H1 (cell line): ENCODE measurements at regions not wholly inside any gene's neighbourhood (a gene's known extent, or its start where the extent isn't known, plus 50 kb on each side); places are given as distances from the start of the nearest gene placed in this dataset.

Experiments
- CTCF ChIA-PET: fragments of 300-600 bp; sonication (Branson Sonifier 250); formaldehyde crosslinking; loops from one replicate; lab custom pipeline; 2021; ENCODE audit not compliant: partially characterized antibody; lab: Charles Lee
- POLR2A ChIA-PET: fragments of 300-600 bp; sonication (Branson Sonifier 250); formaldehyde crosslinking; loops from one replicate; lab custom pipeline; 2021; ENCODE audit warnings: inconsistent platforms; ENCODE audit not compliant: partially characterized antibody; lab: Charles Lee
- DNase-seq, 2 experiments: peaks; one replicate each; pipeline versions ENCODE4 v3.0.0 to v3.0.0-alpha.2; 2010 to 2022; ENCODE audit warnings: low spot score in 2 of 2, low read depth in 1 of 2, mixed read lengths in 1 of 2
- FAIRE-seq: peaks from 2 replicates; lab custom pipeline; 2011; peaks lifted over from hg19 to GRCh38; lab: Jason Lieb, UNC
- H2AFZ ChIP-seq: 2 replicates; pipeline ENCODE4 v1.8.1; 2012; ENCODE audit warnings: low read length, inconsistent platforms
- H2AK5ac ChIP-seq: 2 replicates; pipeline ENCODE4 v1.6.1; 2013; ENCODE audit warnings: low read depth, low read length
- H2BK120ac ChIP-seq: replicated peaks from 2 replicates; pipeline ENCODE3; 2013; ENCODE audit warnings: low read depth, low read length, inconsistent platforms
- H2BK12ac ChIP-seq: 2 replicates; pipeline ENCODE4 v1.6.1; 2013; ENCODE audit warnings: low read depth, low read length
- H2BK15ac ChIP-seq: 2 replicates; pipeline ENCODE4 v1.6.1; 2013; ENCODE audit warnings: low read length
- H2BK20ac ChIP-seq: 2 replicates; pipeline ENCODE4 v1.6.1; 2013; ENCODE audit warnings: low read length
- H2BK5ac ChIP-seq: 2 replicates; pipeline ENCODE4 v1.6.1; 2013; ENCODE audit warnings: low read depth, low read length
- H3K14ac ChIP-seq: 2 replicates; pipeline ENCODE4 v1.6.1; 2013; ENCODE audit warnings: inconsistent platforms; ENCODE audit not compliant: insufficient read length
- H3K18ac ChIP-seq: 2 replicates; pipeline ENCODE4 v1.6.1; 2013; ENCODE audit warnings: low read length; ENCODE audit errors: extremely low read depth
- H3K23ac ChIP-seq: 2 replicates; pipeline ENCODE4 v1.6.1; 2013; ENCODE audit warnings: inconsistent platforms; ENCODE audit not compliant: insufficient read length
- H3K23me2 ChIP-seq: 2 replicates; pipeline ENCODE4 v1.6.1; 2013; ENCODE audit warnings: low read depth, low read length
- H3K27ac ChIP-seq: 2 replicates; pipeline ENCODE4 v1.6.1; 2011; ENCODE audit warnings: low read depth, low read length, inconsistent platforms
- H3K27me3 ChIP-seq, 4 experiments: replicated peaks in 1 of 4; 1 replicate in 1 of 4; 2 replicates in 3 of 4; pipeline versions ENCODE4 v1.6.1 to v1.8.1; 2011 to 2013; ENCODE audit warnings: low read length in 3 of 4, mild to moderate bottlenecking in 3 of 4, inconsistent platforms in 2 of 4, mixed read lengths in 2 of 4, moderate library complexity in 1 of 4; ENCODE audit not compliant: control insufficient read depth in 3 of 4, insufficient read depth in 3 of 4; ENCODE audit errors: extremely low read depth in 1 of 4
- H3K36me3 ChIP-seq, 4 experiments: 2 replicates each; pipeline versions ENCODE4 v1.6.1 to v1.8.1; 2011 to 2013; ENCODE audit warnings: mild to moderate bottlenecking in 4 of 4, low read length in 3 of 4, moderate library complexity in 2 of 4, control low read depth in 1 of 4, inconsistent platforms in 1 of 4; ENCODE audit not compliant: insufficient read depth in 4 of 4, control insufficient read depth in 2 of 4
- H3K4ac ChIP-seq: replicated peaks from 2 replicates; pipeline ENCODE3; 2013; ENCODE audit warnings: low read length, low read depth, mixed read lengths, inconsistent platforms; ENCODE audit not compliant: insufficient read length
- H3K4me1 ChIP-seq, 4 experiments: replicated peaks in 1 of 4; 1 replicate in 1 of 4; 2 replicates in 3 of 4; pipeline versions ENCODE4 v1.6.1 to v1.8.1; 2011 to 2013; ENCODE audit warnings: low read length in 3 of 4, inconsistent platforms in 2 of 4, mixed read lengths in 1 of 4; ENCODE audit not compliant: insufficient read depth in 4 of 4, control insufficient read depth in 3 of 4
- H3K4me2 ChIP-seq, 2 experiments: 2 replicates each; pipeline versions ENCODE4 v1.6.1 to v1.8.1; 2011 to 2013; ENCODE audit warnings: low read depth in 2 of 2, low read length in 2 of 2, control low read depth in 1 of 2, inconsistent platforms in 1 of 2, mild to moderate bottlenecking in 1 of 2; ENCODE audit not compliant: insufficient read depth in 1 of 2
- H3K4me3 ChIP-seq, 4 experiments: fragments of 200-600, 300-600 bp in 1 of 4; sonication (generic), shearing (Covaris generic), sonication (Bioruptor Twin) in 1 of 4; 2 replicates each; pipeline versions ENCODE4 v1.5.1 to v1.8.1; 2011 to 2016; ENCODE audit warnings: low read length in 4 of 4, low read depth in 3 of 4, control low read depth in 2 of 4, inconsistent platforms in 2 of 4, mild to moderate bottlenecking in 2 of 4, mixed read lengths in 1 of 4, moderate library complexity in 1 of 4; ENCODE audit not compliant: insufficient read depth in 2 of 4; ENCODE audit errors: extremely low read depth in 1 of 4
- H3K56ac ChIP-seq: replicated peaks from 2 replicates; pipeline ENCODE3; 2013; ENCODE audit warnings: low read depth, mild to moderate bottlenecking, mixed read lengths, low read length, inconsistent platforms; ENCODE audit not compliant: insufficient read length
- H3K79me1 ChIP-seq: 2 replicates; pipeline ENCODE4 v1.6.1; 2013; ENCODE audit warnings: low read depth, low read length, control low read depth
- H3K79me2 ChIP-seq, 2 experiments: 2 replicates each; pipeline versions ENCODE4 v1.6.1 to v1.8.1; 2012 to 2013; ENCODE audit warnings: low read length in 2 of 2, mild to moderate bottlenecking in 2 of 2, inconsistent platforms in 1 of 2; ENCODE audit not compliant: insufficient read depth in 2 of 2, control insufficient read depth in 1 of 2
- H3K9ac ChIP-seq, 4 experiments: replicated peaks in 1 of 4; 1 replicate in 1 of 4; 2 replicates in 3 of 4; pipeline versions ENCODE4 v1.6.1 to v1.8.1; 2011 to 2013; ENCODE audit warnings: low read depth in 3 of 4, low read length in 3 of 4, control low read depth in 2 of 4, mild to moderate bottlenecking in 2 of 4, moderate library complexity in 2 of 4, inconsistent platforms in 1 of 4; ENCODE audit errors: extremely low read depth in 1 of 4
- H3K9me3 ChIP-seq, 2 experiments: 2 replicates each; pipeline versions ENCODE4 v1.6.1 to v1.8.1; 2012 to 2013; ENCODE audit warnings: mild to moderate bottlenecking in 2 of 2, moderate library complexity in 2 of 2, control low read depth in 1 of 2, inconsistent platforms in 1 of 2, low read depth in 1 of 2, low read length in 1 of 2, mixed read lengths in 1 of 2; ENCODE audit not compliant: insufficient read depth in 2 of 2
- H4K20me1 ChIP-seq, 2 experiments: replicated peaks in 1 of 2; 2 replicates each; pipeline versions ENCODE3 to v1.8.1; 2011 to 2013; ENCODE audit warnings: inconsistent platforms in 2 of 2, low read length in 2 of 2, mild to moderate bottlenecking in 1 of 2; ENCODE audit not compliant: insufficient read depth in 2 of 2, control insufficient read depth in 1 of 2
- H4K5ac ChIP-seq: 2 replicates; pipeline ENCODE4 v1.6.1; 2013; ENCODE audit warnings: low read length, low read depth, mixed read lengths, inconsistent platforms; ENCODE audit not compliant: insufficient read length
- H4K8ac ChIP-seq: 2 replicates; pipeline ENCODE4 v1.8.0; 2013; ENCODE audit warnings: mild to moderate bottlenecking, moderate library complexity, low read length, inconsistent platforms; ENCODE audit not compliant: insufficient read depth; ENCODE audit errors: extremely low read depth
- H4K91ac ChIP-seq: replicated peaks from 2 replicates; pipeline ENCODE3; 2013; ENCODE audit warnings: low read length, mixed read lengths, inconsistent platforms; ENCODE audit not compliant: insufficient read length
- CREB1 ChIP-seq: IDR thresholded peaks from 2 replicates; pipeline ENCODE4 v1.6.1; 2012; ENCODE audit warnings: inconsistent platforms
- KDM1A ChIP-seq: fragments of 200-600, 300-600 bp; sonication (generic); IDR thresholded peaks from 2 replicates; pipeline ENCODE4 v1.7.1; 2016; ENCODE audit warnings: mild to moderate bottlenecking, low read length, borderline replicate concordance
- MAFK ChIP-seq: IDR thresholded peaks from 2 replicates; pipeline ENCODE4 v1.6.1; 2012; ENCODE audit warnings: low read depth, mild to moderate bottlenecking, improper control_type of control experiment, low read length
- RFX5 ChIP-seq: IDR thresholded peaks from 2 replicates; pipeline ENCODE4 v1.6.1; 2011; ENCODE audit warnings: low read depth, low read length, improper control_type of control experiment, borderline replicate concordance
- RXRA ChIP-seq: IDR thresholded peaks from 2 replicates; pipeline ENCODE4 v1.6.1; 2011; ENCODE audit warnings: low read depth, mild to moderate bottlenecking, low read length, moderate library complexity; ENCODE audit not compliant: insufficient read depth
- SAP30 ChIP-seq: fragments of 300-600 bp; sonication (generic); IDR thresholded peaks from 2 replicates; pipeline ENCODE4 v1.7.1; 2012; ENCODE audit warnings: low read length, moderate library complexity, mild to moderate bottlenecking, inconsistent platforms; ENCODE audit not compliant: insufficient read depth, insufficient replicate concordance
- SIN3A ChIP-seq, 2 experiments: IDR thresholded peaks in 1 of 2; conservative IDR thresholded peaks in 1 of 2; 2 replicates each; pipeline ENCODE4 v1.6.1; 2011 to 2012; ENCODE audit warnings: low read length in 2 of 2, improper control_type of control experiment in 1 of 2, low read depth in 1 of 2, mild to moderate bottlenecking in 1 of 2
- SIRT6 ChIP-seq: IDR thresholded peaks from one replicate; pipeline ENCODE4 v1.7.1; 2012; ENCODE audit warnings: low read length, inconsistent platforms
- SIX5 ChIP-seq: IDR thresholded peaks from 2 replicates; pipeline ENCODE4 v1.6.1; 2011; ENCODE audit warnings: mild to moderate bottlenecking, low read depth, low read length
- SUZ12 ChIP-seq: fragments of 200-600 bp; sonication (generic); IDR thresholded peaks from 2 replicates; pipeline ENCODE4 v1.6.1; 2012; ENCODE audit warnings: mild to moderate bottlenecking, inconsistent platforms, low read length, moderate library complexity, mixed read lengths
- TCF12 ChIP-seq: IDR thresholded peaks from 2 replicates; pipeline ENCODE4 v1.6.1; 2011; ENCODE audit warnings: low read depth, mild to moderate bottlenecking, low read length
- ZNF274 ChIP-seq: IDR thresholded peaks from 2 replicates; pipeline ENCODE4 v1.7.0; 2012; ENCODE audit warnings: low read length, borderline replicate concordance; ENCODE audit errors: extremely low read depth
- WGBS, 2 experiments: shearing (Covaris generic) in 1 of 2; methylation state at CpG; one replicate each; pipeline versions ENCODE4 v1.1.6 to v1.1.7; 2013 to 2015; ENCODE audit warnings: low lambda C conversion rate in 2 of 2, mixed read lengths in 2 of 2, inconsistent platforms in 1 of 2, low coverage in 1 of 2, missing lambda C conversion rate in 1 of 2; ENCODE audit not compliant: insufficient replicate concordance in 2 of 2, insufficient coverage in 1 of 2, insufficient read length in 1 of 2; ENCODE audit errors: extremely low coverage in 1 of 2, missing lambda C conversion rate in 1 of 2; 5-methylcytosine and 5-hydroxymethylcytosine counted together
- TF ChIP-seq, protein P1 (sequence below), 3 experiments: IDR thresholded peaks; 1 replicate in 2 of 3; 2 replicates in 1 of 3; pipeline versions ENCODE4 v1.5.1 to v1.6.1; 2011; ENCODE audit warnings: low read length in 3 of 3, mild to moderate bottlenecking in 3 of 3, inconsistent platforms in 2 of 3, low read depth in 1 of 3, moderate library complexity in 1 of 3; ENCODE audit not compliant: insufficient read depth in 1 of 3; ENCODE audit errors: control extremely low read depth in 1 of 3

- H2BK120ac ChIP-seq, result no peak overlapping the region
- no peak overlapping the region; the same call in 1 of the 2 replicates for H2BK20ac ChIP-seq
- H2BK5ac ChIP-seq, result no peak overlapping the region
- ChIA-PET POLR2A (no interaction called here), CTCF (interaction anchor here (0.9 to 1.9 kb wide), 3 partner anchors 78 to 99 kb away, joined by 3 to 5 read pairs (median 4); partner anchors contain the start of gene DRD1)
- no peaks in the 10 kb centered on the region for H3K9me3 ChIP-seq
- DNase-seq (no peak), FAIRE-seq (no peak)
- no peak overlapping the region for H3K18ac ChIP-seq
- H3K23ac ChIP-seq, result no peak overlapping the region
- no peak overlapping the region for H4K8ac ChIP-seq
- H3K79me1 ChIP-seq, result no peaks in the 10 kb centered on the region
- H4K20me1 ChIP-seq, result no peaks in the 10 kb centered on the region
- no peak overlapping the region for H2AFZ ChIP-seq
- no peaks in the 10 kb centered on the region for H3K27me3 ChIP-seq
- H3K23me2 ChIP-seq, result no peaks in the 10 kb centered on the region
- no peak overlapping the region for H3K14ac ChIP-seq
- no peaks in the 10 kb centered on the region for H3K36me3 ChIP-seq
- no peak overlapping the region for H3K4me3 ChIP-seq
- H3K56ac ChIP-seq, result no peak overlapping the region
- H3K4ac ChIP-seq, result no peak overlapping the region
- H3K79me2 ChIP-seq, result no peaks in the 10 kb centered on the region
- no peak overlapping the region for H3K9ac ChIP-seq
- no peak overlapping the region for H3K4me2 ChIP-seq
- H3K4me1 ChIP-seq, result no peaks in the 10 kb centered on the region
- H3K27ac ChIP-seq, result no peak overlapping the region
- H2BK12ac ChIP-seq, result no peak overlapping the region
- 83% methylated on average over 1 of the region's 1 CpG; no CpG with 5 or more reads in 1 of the 2 experiments for WGBS, 2 experiments
- H4K91ac ChIP-seq, result no peak overlapping the region
- no peak overlapping the region for H2AK5ac ChIP-seq
- no peak overlapping the region for H2BK15ac ChIP-seq
- H4K5ac ChIP-seq, result no peak overlapping the region
- TF ChIP-seq MAFK (no peak), KDM1A (no peak), SIRT6 (no peak), ZNF274 (no peak), RFX5 (no peak), SAP30 (no peak), SIN3A (conservative IDR thresholded peaks at IDR 0.05 in 1 of 2, IDR thresholded peaks at IDR 0.05 in 1 of 2; ENCODE audit: low read depth in 1 of 2, low read length in 2 of 2) (no peak), TCF12 (no peak), SUZ12 (no peak), CREB1 (no peak), RXRA (no peak), SIX5 (no peak)
- TF ChIP-seq, protein P1, sequence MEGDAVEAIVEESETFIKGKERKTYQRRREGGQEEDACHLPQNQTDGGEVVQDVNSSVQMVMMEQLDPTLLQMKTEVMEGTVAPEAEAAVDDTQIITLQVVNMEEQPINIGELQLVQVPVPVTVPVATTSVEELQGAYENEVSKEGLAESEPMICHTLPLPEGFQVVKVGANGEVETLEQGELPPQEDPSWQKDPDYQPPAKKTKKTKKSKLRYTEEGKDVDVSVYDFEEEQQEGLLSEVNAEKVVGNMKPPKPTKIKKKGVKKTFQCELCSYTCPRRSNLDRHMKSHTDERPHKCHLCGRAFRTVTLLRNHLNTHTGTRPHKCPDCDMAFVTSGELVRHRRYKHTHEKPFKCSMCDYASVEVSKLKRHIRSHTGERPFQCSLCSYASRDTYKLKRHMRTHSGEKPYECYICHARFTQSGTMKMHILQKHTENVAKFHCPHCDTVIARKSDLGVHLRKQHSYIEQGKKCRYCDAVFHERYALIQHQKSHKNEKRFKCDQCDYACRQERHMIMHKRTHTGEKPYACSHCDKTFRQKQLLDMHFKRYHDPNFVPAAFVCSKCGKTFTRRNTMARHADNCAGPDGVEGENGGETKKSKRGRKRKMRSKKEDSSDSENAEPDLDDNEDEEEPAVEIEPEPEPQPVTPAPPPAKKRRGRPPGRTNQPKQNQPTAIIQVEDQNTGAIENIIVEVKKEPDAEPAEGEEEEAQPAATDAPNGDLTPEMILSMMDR (IDR thresholded peaks at IDR 0.05; ENCODE audit: control extremely low read depth in 1 of 3, insufficient read depth in 1 of 3, low read depth in 1 of 3, low read length in 3 of 3), result no peak
These were observed 78.1 kb downstream of the DRD1 start for GRCh38 chr5:175365866-175366265.
